Colon (tissue), 2 donors: ENCODE measurements at regions not wholly inside any gene's neighbourhood (a gene's known extent, or its start where the extent isn't known, plus 50 kb on each side); places are given as distances from the start of the nearest gene placed in this dataset.
"Not testable (repeated sequence)": the region's sequence is repeated elsewhere in the genome, so short reads cannot be mapped to it uniquely, and the experiment has no call there.

Source experiments
- FAIRE-seq: peaks from 2 replicates; lab custom pipeline; 2012; peaks lifted over from hg19 to GRCh38; lab: Jason Lieb, UNC
- donor health status: control.
- donor health status: control.

DNA sequence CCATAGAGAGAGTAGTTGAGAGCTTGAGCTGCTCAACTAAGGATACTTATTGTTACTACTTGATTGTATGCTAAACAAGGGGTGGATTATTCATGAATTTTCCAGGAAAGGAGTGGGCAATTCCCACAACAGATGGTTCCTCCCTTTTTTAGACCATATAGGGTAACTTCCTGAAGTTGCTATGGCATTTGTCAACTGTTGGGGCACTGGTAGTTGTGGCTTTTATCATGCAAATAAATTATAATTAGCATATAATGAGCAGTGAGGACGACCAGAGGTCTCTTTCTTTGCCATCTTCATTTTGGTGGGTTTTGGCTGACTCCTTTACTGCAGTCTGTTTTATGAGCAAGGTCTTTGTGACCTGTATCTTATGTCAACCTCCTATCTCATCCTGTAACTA lies 1403.5 kb upstream of the PABPC4L start:
- no peak for FAIRE-seq

DNA sequence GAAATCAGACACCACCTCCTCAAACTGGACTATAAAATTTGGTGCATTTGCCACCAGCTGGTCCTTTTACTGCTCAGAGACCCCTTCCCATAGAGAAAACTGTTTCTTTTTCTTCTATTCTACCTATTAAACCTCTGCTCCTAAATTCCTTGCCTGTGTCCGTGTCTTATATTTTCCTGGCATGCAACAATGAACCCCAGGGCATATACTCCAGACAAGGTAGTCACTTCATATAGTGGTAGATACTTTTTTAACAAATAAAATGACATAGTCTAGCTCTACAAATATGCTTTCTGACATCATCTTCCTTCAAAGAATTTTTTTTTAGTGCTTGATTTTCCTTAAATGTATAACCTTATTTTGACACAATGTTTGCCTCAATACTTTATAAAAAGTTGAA lies 1402.9 kb upstream of the PABPC4L start:
- no peak for FAIRE-seq

DNA sequence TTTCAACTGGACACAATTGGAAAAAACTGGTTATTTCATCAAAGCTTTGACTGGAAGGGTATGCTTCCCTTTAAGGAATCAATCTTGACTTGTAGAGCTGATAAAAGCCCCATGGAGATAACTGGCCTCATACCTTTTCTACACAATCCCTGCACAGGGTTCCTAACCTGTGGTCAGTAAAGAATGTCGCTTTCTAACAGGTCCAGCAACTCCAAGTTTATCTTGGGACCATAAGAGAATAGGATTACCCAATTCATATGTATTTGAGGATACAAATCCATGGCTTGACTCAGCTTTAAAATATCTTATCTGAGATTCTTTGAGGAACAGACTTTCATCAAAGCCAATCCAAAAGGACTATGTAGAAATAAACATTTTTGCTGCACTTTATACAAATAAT lies 1399.8 kb upstream of the PABPC4L start:
- FAIRE-seq, result no peak

DNA sequence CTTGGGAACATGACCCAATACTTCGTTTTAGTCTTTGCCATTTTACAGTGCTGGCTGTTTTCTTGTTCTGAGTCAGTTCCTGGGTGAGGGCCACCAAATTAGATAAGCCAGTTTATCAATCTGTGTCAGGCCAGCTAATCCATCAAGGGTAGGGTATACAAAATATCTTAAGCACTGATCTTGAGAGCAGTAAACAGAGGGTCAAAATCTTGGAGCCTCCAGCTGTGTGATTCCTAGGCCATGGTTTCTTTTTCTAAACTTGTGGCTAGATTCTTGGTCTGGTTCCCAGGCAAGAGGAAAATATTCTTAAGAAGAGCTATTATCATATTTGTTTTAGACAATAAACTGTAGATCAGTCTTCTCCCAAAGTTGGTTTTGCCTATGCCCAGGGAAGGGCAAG lies 1396.6 kb upstream of the PABPC4L start:
- no peak for FAIRE-seq

DNA sequence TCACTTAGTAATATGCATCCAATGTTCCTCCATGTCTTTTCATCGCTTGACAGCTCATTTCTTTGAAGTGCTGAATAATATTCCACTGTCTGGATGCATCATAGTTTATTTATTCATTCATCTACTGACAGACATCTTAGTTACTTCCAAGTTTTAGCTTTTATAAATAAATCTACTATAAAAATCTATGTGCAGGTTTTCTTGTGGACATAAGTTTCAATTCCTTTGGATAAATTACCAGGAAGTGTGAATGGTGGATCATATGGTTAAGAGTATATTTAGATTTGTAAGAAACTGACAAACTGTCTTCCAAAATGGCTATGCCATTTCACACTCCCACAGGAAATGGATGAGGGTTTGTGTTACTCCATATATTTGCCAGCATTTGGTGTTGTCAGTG lies 1392.9 kb upstream of the PABPC4L start:
- no peak for FAIRE-seq

DNA sequence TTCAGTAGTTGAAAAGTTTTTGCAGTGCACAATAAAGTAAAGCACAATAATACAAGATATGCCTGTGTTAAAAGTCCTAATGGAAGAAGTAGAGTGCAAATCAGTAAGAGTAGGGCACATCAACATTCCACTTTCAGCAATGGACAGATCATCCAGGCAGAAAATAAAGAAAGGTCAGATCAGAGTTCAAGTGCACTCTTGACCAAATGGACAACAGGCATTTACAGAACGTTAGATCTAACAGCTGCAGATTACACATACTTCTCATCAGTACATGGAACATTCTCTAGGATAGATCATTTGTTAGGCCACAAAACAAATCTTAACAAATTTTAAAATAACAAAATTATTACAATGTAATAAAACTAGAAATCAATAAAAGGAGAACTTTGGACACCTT lies 1373.5 kb upstream of the PABPC4L start:
- FAIRE-seq, result no peak

DNA sequence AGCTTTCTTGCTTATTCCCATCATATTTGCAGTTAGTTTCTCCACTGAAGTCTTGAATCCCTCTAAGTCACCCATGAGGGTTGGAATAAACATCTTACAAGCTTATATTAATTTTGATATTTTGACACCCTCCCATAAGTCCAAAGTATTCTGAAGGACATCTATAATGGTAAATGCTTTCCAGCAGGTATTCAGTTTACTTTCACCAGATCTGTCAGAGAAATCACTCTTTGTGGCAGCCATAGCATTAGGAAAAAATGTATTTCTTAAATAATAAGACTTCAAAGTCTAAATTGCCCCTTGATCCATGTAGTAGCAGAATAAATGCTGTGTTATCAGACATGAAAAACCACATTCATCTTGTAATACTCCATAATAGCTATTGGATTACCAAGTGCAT lies 1371.7 kb upstream of the PABPC4L start:
- no peak for FAIRE-seq

DNA sequence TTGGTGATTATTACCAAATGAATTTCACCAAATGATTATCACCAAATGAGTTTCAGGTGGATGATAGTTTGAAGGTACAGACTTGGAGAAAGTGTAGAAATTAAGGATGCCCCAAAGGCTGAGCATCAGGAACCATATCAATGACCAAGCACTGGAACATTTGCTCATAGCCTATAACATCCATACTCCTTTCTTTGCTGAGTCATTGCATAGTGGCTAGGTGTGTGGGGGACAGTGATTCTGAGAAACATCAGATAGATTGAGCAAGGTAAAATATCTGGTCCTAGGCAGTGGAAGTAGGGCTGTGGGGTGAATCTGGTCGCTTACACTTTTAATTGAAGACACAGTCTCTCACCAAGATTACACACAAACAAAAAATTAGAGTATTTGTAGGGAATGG lies 1362.5 kb upstream of the PABPC4L start:
- FAIRE-seq, result no peak

DNA sequence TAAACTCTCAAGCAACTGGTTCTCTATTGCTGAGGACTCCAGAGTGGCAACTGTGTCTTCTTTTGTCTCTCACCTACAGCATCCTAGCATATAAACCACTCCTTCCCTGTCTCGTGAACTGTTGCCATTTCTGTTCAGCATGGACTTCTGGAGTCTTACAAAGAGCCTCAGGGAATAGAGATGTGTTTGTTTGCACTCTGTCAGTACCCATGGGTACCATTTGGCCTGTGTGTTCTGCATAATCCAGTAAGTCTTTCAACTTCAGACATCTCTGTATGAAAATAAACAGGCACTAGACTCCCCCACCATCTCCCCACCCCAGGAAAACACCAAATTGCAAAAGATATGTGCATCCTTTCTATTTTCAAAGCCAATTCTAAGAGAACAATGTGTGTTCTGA lies 1351.6 kb upstream of the PABPC4L start:
- FAIRE-seq, result no peak

DNA sequence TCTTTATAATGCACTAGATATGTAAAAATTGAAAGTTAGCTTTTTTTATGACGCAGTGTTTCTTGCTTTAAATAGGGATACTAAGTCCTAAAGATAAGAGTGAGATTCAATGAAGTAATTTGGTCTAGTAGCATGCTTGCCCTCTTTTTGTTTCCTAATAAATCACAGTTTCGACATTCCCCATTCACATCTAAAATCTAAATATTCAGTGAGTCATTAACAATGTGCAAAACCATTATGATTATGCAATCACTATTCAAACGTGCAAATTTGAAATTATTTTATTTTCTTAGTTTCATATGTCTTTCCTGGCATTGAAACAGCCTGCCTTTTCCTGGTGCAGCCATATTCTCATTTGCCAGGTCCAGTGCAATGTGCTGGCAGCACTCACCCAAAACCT lies 1350.5 kb upstream of the PABPC4L start:
- FAIRE-seq, result no peak

DNA sequence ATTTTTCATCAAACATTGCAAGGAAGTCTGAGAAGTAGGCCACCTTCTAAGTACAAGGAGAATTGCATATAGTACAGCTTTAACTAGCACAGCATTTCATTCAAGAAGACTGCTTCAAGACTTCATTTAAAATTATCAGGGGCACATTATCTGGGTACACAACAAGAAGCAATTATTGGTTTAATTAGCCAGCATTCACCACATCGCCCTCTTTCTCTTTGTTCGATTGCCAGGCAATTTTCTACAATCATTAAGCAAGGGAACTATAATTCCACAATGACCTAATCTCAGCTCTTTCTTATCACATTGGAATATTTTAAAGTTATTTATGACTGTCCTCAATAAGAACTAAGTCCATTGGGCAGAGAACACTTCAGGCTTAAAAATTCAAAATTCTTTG lies 1347.1 kb upstream of the PABPC4L start:
- FAIRE-seq, result no peak

DNA sequence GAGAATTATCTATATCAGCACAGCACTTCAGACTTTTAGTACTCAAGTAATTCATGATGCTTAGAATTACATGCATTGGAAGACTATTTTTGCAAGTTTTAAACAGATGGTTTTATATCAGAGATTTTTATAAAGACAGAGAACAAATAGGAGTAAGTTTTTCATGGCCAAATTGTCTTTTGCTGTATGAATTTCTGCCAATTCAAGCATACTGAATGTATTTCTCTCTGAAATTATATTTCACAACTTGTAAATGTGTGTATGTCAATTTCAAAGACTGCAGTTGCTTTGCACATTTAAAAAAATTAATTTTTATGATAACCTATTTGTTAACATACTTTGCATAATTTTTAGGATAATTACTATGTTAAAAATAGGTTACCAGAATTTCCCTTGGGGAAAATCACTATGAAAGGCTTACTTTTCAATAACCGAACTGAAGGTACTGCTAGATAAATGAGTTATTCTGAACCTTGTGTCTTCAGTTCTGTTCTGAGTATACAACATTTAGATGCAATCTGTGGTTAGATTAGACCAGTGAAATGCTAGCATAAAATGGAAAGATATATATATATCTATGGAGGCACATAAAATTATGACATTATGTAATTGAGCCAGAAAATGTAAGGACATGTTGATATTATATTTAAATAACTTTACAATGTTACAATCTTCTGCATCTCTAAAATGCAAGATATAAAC lies 1344.2 kb upstream of the PABPC4L start:
- no peak for FAIRE-seq

DNA sequence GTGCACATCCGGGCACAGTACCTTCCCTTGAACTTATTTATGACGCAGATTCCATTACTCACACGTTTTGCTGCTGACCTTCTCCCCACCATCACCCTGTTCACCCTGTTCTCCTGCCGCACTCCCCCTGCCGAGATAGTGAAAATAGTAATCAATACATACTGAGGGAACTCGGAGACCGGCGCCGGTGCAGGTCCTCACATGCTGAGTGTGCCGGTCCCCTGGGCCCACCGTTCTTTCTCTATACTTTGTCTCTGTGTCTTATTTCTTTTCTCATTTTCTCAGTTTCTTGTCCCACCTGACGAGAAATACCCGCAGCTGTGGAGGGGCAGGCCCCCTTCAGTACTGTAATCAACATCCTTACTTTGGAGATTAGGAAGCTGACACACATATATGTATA lies 1337.1 kb upstream of the PABPC4L start:
- no peak for FAIRE-seq

DNA sequence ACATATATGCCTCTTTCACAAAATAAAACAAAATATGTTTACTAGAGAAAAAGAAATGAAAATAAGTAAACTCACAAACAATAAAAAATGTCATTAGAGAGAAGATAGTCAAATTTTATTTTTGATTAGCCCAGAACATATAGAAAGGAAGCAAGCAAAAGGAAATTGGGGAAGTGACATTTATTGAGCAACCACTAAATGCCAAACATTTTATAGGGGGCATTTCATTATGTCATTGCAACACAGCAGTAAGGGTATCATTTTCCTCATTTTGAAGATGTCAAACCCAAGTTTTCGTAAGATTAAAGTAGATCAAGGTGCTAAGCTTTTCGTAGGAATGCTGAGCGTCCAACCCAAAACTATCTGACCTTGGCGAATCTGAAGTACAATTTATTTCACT lies 1331.5 kb upstream of the PABPC4L start:
- FAIRE-seq, result no peak

DNA sequence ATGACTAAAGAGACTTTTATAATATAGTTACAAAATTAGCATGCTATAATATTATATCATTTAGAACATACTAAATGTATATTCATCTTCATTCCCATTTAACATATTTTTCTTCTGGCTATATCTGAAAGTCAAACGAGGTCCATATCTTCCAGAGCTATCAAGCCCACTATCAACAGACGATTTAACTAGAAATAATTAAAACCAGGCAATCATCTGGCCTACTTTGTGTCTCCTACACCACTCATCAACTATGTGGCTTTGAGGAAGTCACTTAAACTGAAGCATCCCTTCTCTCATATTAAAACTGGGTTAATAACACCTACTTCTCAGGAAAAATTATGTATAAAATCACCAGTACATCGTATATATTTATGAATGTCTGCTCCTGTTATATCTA lies 1330.5 kb upstream of the PABPC4L start:
- FAIRE-seq, result no peak

DNA sequence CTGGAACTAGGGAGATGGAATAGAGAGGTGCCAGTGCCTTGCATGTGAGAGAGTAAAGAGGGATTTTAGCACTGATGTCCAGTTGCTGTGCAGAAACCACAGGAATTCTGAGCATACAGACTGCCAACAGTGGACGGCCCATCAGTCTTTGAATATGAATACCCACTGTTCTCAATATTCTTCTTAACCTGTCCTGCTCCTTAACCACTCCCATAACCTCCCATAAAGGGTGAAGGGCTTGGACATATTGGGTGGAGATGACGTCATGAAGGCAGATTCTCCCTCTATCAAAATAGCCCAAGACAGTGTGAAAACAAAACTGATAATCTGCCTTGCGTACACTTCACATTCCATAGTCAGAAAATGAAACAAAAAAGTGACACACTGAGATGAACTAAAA lies 1313.7 kb upstream of the PABPC4L start:
- no peak for FAIRE-seq

DNA sequence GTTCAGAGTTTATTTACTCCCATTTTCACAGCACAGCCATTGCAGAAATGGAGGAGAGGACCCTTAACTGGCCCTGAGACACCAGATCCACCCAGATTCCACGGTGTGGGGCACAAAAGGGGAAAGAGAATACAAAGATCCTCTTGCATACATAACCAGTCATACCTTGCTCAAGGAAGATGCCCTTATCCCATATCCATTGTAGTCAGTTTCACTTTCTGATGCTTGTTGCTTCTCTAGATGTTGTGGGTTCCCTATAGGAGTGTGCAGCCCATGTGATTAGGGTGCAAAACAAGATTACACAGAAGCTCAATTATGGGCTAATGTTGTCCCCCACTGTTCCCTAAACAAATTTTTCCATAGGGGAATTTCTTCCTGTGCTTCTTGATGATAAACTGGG lies 1309.0 kb upstream of the PABPC4L start:
- no peak for FAIRE-seq

DNA sequence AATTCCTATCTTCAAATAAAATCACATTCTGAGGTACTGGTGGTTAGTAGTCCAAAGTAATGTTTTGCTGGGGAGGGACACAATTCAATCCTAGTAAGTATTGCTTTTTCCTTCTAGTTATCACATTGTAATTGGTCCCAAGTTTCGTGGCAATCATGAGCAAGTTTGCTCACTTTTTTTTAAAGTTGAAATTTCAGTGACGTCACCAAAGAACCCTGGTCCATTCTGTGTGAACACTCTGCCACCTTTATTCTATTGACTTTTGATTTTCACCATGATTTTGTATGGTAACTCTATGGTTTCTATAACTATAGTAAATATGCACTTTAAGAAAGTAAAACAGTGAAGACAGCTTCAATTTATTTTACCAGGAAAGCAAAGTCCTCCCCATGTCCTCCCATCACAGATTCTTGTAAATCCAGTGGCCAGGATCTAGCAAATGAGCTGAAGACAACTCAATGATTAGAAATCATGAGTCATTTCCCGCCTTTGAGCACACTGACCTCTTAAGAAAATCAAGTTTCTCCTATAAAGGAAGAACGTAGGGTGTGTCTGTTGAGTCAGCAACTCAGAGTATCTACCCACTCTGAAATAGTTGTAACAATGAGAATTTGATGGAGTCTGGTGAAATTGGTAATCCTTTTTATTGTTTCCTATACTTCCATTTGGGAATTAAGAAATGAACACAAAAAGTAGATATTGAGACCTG lies 1306.6 kb upstream of the PABPC4L start:
- FAIRE-seq, result no peak

DNA sequence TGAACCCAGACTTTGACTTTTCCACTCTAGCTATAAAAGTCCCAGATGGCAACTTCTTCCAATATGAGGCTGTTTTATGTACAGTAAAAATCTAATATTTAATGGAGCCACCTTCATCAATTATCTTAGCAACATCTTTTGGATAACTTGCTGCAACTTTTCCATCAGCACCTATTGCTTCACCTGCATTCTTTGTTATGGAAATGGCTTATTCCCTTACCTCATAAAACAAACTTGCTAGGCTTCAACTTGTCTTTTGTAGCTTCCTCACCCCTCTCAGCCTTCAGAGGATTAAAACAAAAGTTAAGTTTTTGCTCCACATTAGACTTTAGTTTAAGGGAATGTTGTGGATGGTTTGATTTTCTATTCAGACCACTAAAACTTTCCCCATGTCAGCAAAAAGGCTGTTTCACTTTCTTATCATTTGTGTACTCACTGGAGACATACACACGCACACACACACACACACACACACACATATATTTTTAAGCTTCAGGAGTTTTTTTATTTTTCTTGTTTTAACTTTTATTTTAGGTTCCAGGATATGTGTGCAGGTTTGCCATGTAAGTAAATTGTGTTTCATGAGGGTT lies 1296.1 kb upstream of the PABPC4L start:
- no peak for FAIRE-seq

DNA sequence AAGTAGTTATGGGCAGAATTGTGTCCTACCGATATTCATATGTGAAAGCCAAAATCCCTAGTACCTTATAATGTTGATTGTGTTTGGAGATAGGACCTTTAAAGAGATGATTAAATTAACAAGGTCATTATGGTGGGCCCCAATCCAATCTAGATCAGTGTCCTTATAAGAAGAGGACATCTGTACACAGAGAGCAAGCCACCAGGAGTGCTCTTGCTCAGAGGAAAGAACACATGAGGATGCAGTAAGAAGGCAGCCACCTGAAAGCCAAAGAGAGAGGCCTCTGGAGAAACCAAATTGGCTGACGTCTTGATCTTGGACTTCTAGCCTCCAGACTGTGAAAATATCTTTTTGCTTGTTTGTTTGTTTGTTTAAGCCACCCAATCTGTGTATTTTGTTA lies 1290.8 kb upstream of the PABPC4L start:
- FAIRE-seq, result no peak

DNA sequence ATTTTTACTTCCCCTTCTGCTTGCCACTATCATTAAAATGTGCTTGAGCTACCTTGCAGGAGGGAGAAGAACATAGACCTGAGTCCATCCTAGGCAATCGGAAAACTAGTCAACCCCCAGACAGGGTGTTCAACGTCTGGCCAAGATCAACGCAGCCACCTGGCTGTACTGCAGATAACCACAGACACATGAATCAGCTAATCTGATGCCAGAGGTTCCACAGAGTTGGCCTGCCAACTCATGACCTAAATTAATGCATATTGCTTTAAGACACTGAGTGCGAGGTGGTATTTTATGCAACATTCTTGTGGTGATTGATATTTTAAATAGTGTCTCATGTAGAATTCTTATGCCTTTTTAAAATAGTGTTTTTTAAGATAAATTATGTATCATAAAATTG lies 1283.8 kb upstream of the PABPC4L start:
- no peak for FAIRE-seq

DNA sequence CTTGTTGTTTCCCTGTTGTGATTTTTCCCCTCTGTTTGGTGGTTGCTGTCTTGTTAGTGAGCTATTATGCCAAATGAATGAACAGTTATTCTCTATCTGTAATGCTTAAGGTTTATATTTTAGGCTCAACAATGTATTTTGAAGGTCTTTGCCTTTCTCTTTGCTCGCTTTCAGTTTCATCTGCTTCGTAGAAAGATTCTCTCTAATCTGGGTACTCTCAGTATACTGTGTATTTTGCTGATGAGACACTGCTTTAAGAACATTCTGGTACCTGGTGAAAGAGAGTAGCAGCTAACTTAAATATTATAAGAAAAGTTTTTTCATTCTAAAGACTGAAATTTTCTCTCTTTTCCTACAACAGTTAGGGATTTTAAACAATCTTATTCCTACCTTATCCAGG lies 1274.7 kb upstream of the PABPC4L start:
- FAIRE-seq, result no peak

DNA sequence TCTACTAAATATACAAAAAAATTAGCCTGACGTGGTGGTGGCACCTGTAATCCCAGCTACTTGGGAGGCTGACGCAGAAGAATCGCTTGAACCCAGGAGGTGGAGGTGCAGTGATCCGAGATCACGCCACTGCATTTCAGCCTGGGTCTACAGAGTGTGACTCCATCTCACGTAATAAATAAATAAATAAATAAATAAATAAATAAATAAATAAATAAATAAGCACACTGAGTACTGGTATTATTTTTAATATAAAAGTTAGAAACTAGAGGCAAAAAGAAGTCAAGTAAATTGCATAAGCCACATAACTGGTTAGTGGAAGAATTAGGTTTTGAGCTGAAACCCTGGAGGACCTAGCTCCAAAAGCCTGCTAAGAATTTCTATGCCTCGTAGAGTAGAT lies 1262.7 kb upstream of the PABPC4L start:
- FAIRE-seq, result no peak

DNA sequence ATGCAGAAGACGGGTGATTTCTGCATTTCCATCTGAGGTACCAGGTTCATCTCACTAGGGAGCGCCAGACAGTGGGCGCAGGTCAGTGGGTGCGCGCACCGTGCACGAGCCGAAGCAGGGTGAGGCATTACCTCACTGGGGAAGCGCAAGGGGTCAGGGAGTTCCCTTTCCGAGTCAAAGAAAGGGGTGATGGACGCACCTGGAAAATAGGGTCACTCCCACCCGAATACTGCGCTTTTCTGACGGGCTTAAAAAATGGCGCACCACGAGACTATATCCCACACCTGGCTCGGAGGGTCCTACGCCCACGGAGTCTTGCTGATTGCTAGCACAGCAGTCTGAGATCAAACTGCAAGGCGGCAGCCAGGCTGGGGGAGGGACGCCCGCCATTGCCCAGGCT lies 1246.0 kb upstream of the PABPC4L start:
- FAIRE-seq, result not testable (repeated sequence)
